ENCODE measurements at regions not wholly inside any gene's neighbourhood (a gene's known extent, or its start where the extent isn't known, plus 50 kb on each side); places are given as distances from the start of the nearest gene placed in this dataset.

DNA sequence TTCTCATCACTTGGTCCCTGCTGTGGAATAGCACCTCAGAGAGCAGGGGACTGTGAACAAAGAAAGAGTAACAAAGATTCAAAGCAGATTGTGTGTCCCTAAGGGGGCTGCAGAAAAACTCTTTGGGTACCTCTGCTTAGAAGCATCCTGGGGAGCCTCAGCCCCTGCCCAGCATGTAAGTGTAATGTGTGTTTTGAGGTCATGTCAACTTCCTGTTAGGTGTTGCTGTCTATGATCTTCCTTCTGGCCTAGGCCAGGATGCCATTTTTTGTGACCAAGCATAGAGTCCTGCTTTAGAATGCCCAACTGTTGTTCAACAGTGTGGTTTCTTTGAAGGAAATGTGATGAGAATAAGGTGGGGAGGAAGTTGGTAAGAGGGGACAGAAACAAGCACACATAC is 77.1 kb upstream of the BCL6 start:
- TF ChIP-seq, protein P1, sequence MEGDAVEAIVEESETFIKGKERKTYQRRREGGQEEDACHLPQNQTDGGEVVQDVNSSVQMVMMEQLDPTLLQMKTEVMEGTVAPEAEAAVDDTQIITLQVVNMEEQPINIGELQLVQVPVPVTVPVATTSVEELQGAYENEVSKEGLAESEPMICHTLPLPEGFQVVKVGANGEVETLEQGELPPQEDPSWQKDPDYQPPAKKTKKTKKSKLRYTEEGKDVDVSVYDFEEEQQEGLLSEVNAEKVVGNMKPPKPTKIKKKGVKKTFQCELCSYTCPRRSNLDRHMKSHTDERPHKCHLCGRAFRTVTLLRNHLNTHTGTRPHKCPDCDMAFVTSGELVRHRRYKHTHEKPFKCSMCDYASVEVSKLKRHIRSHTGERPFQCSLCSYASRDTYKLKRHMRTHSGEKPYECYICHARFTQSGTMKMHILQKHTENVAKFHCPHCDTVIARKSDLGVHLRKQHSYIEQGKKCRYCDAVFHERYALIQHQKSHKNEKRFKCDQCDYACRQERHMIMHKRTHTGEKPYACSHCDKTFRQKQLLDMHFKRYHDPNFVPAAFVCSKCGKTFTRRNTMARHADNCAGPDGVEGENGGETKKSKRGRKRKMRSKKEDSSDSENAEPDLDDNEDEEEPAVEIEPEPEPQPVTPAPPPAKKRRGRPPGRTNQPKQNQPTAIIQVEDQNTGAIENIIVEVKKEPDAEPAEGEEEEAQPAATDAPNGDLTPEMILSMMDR (IDR thresholded peaks at IDR 0.05 in 4 of 5, conservative IDR thresholded peaks at IDR 0.05 in 1 of 5) = no peak
- TF ChIP-seq POLR2A (IDR thresholded peaks at IDR 0.05) = no peak

All from gastrocnemius medialis (tissue), 4 donors.